ENCODE measurements at regions not wholly inside any gene's neighbourhood (a gene's known extent, or its start where the extent isn't known, plus 50 kb on each side); places are given as distances from the start of the nearest gene placed in this dataset.

- DNase-seq (ENCODE audit: low read depth in 2 of 3, low spot score in 2 of 3) = no peak
Measured at GRCh38 chr5:58076483-58077257, 383.2 kb downstream of the PLK2 start.

GRCh38 chr5:58075907-58076306 lies 384.0 kb downstream of the PLK2 start:
- no peak for DNase-seq (ENCODE audit: low read depth in 2 of 3, low spot score in 2 of 3)

- no peak for DNase-seq (ENCODE audit: low read depth in 2 of 3, low spot score in 2 of 3)
Measured at GRCh38 chr5:58074717-58075116, 385.2 kb downstream of the PLK2 start.

- no peak for DNase-seq (ENCODE audit: low read depth in 2 of 3, low spot score in 2 of 3)
Measured at GRCh38 chr5:58074222-58074621, 385.7 kb downstream of the PLK2 start.

- DNase-seq (ENCODE audit: low read depth in 2 of 3, low spot score in 2 of 3) = no peak
Measured at GRCh38 chr5:58073243-58073642, 386.6 kb downstream of the PLK2 start.

GRCh38 chr5:58072300-58072965 lies 387.5 kb downstream of the PLK2 start:
- no peak for DNase-seq (ENCODE audit: low read depth in 2 of 3, low spot score in 2 of 3)

GRCh38 chr5:58071566-58071965 lies 388.3 kb downstream of the PLK2 start:
- DNase-seq (ENCODE audit: low read depth in 2 of 3, low spot score in 2 of 3) = no peak

GRCh38 chr5:58069846-58070245 lies 390.0 kb downstream of the PLK2 start:
- no peak for DNase-seq (ENCODE audit: low read depth in 2 of 3, low spot score in 2 of 3)

GRCh38 chr5:58069016-58069705 lies 390.7 kb downstream of the PLK2 start:
- no peak for DNase-seq (ENCODE audit: low read depth in 2 of 3, low spot score in 2 of 3)

GRCh38 chr5:58066557-58066956 lies 393.3 kb downstream of the PLK2 start:
- DNase-seq (ENCODE audit: low read depth in 2 of 3, low spot score in 2 of 3) = no peak

- no peak for DNase-seq (ENCODE audit: low read depth in 2 of 3, low spot score in 2 of 3)
Measured at GRCh38 chr5:58066076-58066475, 393.8 kb downstream of the PLK2 start.

- no peak for DNase-seq (ENCODE audit: low read depth in 2 of 3, low spot score in 2 of 3)
Measured at GRCh38 chr5:58064801-58065200, 395.1 kb downstream of the PLK2 start.

- DNase-seq (ENCODE audit: low read depth in 2 of 3, low spot score in 2 of 3) = no peak
Measured at GRCh38 chr5:58060996-58061395, 398.9 kb downstream of the PLK2 start.

GRCh38 chr5:58057324-58057723 lies 402.6 kb downstream of the PLK2 start:
- no peak for DNase-seq (ENCODE audit: low read depth in 2 of 3, low spot score in 2 of 3)

GRCh38 chr5:58056546-58056945 lies 403.3 kb downstream of the PLK2 start:
- DNase-seq (ENCODE audit: low read depth in 2 of 3, low spot score in 2 of 3) = no peak

- DNase-seq (ENCODE audit: low read depth in 2 of 3, low spot score in 2 of 3) = no peak
Measured at GRCh38 chr5:58054018-58054417, 405.9 kb downstream of the PLK2 start.

- DNase-seq (ENCODE audit: low read depth in 2 of 3, low spot score in 2 of 3) = no peak
Measured at GRCh38 chr5:58048954-58049353, 410.9 kb downstream of the PLK2 start.

- DNase-seq (ENCODE audit: low read depth in 2 of 3, low spot score in 2 of 3) = no peak
Measured at GRCh38 chr5:58048185-58048925, 411.5 kb downstream of the PLK2 start.

GRCh38 chr5:58046371-58046770 lies 413.5 kb downstream of the PLK2 start:
- DNase-seq (ENCODE audit: low read depth in 2 of 3, low spot score in 2 of 3) = no peak

- DNase-seq (ENCODE audit: low read depth in 2 of 3, low spot score in 2 of 3) = no peak
Measured at GRCh38 chr5:58044166-58044565, 415.7 kb downstream of the PLK2 start.
